Ectodermal cell (in vitro differentiated cells): ENCODE measurements at regions not wholly inside any gene's neighbourhood (a gene's known extent, or its start where the extent isn't known, plus 50 kb on each side); places are given as distances from the start of the nearest gene placed in this dataset.

ENCODE experiments used
- H3K27ac ChIP-seq: 2 replicates; pipeline ENCODE4 v1.7.0; 2013; ENCODE audit warnings: mild to moderate bottlenecking, low read depth, low read length; ENCODE audit not compliant: insufficient read depth, poor library complexity, severe bottlenecking
- H3K27me3 ChIP-seq: 2 replicates; pipeline ENCODE4 v1.7.0; 2013; ENCODE audit warnings: mild to moderate bottlenecking, low read length; ENCODE audit not compliant: insufficient read depth, control insufficient read depth, poor library complexity, severe bottlenecking
- H3K36me3 ChIP-seq: one replicate; pipeline ENCODE4 v1.7.0; 2013; ENCODE audit warnings: low read length; ENCODE audit not compliant: control insufficient read depth, insufficient read depth
- H3K4me1 ChIP-seq: one replicate; pipeline ENCODE4 v1.7.0; 2013; ENCODE audit warnings: low read length; ENCODE audit not compliant: control insufficient read depth, insufficient read depth
- H3K4me3 ChIP-seq: 2 replicates; pipeline ENCODE4 v1.7.0; 2013; ENCODE audit warnings: low read depth, low read length, control low read depth; ENCODE audit not compliant: insufficient read depth
- H3K9me3 ChIP-seq: 2 replicates; pipeline ENCODE4 v1.7.0; 2013; ENCODE audit warnings: mild to moderate bottlenecking, low read length, moderate library complexity; ENCODE audit not compliant: control insufficient read depth
- WGBS, 2 experiments: methylation state at CpG; one replicate each; pipeline ENCODE4 v1.1.7; 2013; ENCODE audit warnings: missing lambda C conversion rate in 2 of 2; 5-methylcytosine and 5-hydroxymethylcytosine counted together

DNA sequence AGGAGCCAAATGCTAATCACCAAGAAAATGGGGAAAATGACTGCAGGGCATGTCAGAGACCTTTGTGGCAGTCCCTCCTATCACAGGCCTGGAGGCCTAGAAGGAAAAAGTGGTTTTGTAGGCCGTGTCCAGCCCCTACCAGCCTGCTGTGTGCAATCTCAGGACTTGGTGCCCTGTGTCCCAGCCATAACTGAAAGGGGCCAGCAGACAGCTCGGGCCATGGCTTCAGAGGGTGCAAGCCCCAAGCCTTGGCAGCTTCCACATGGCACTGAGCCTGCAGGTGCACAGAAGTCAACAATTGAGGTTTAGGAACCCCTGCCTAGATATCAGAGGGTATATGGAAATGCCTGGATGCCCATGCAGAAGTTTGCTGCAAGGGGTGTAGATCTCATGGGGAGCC is 391.2 kb upstream of the FSIP2 start:
- no peak overlapping the region for H3K27ac ChIP-seq
- H3K36me3 ChIP-seq: no peaks in the 10 kb centered on the region
- no peaks in the 10 kb centered on the region for H3K27me3 ChIP-seq
- H3K4me1 ChIP-seq: no peaks in the 10 kb centered on the region
- H3K4me3 ChIP-seq: no peak overlapping the region
- 91 to 92% methylated on average over 2 of the region's 2 CpGs for WGBS, 2 experiments
- H3K9me3 ChIP-seq: no peaks in the 10 kb centered on the region

DNA sequence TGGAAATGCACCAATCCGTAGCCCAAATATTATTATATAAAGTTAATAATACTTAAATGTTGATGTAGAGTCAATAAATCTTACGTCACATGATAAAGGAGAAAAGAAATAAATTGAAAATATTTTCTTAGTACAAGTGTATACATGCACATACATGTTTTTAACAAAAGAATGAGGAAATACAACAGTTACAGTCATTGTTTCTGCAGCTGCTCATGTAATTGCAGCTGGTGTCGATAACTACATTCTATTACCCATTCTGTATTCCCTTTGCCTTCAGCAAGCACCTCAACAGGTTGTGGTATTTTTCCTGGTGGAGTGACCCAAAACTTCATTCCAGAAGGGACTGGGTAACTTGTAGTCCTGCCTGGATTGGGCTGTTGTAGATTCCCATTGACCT is 377.8 kb upstream of the FSIP2 start:
- H3K4me3 ChIP-seq: no peak overlapping the region
- H3K27me3 ChIP-seq: no peaks in the 10 kb centered on the region

DNA sequence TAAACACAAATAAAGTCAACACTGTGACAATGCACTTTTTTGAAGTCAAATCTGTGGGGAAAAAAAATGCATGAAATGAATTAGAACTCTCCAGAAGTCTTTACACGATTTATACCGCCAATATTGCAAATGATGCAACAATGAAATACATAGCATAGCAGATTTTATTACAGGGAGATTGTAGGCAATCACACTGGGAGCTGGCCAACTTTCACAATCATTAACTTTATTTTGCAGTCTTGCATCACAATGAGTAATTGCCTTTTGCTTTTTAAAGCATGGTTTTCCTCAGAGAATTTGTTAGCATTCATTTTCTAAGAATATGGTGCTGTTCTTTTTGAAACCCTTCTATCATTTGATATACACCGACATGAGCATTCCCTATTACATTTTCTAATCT is 366.4 kb upstream of the FSIP2 start:
- Histone ChIP-seq H3K27ac (no peak overlapping the region), H3K36me3 (no peaks in the 10 kb centered on the region), H3K9me3 (no peaks in the 10 kb centered on the region), H3K4me1 (no peaks in the 10 kb centered on the region), H3K27me3 (no peaks in the 10 kb centered on the region), H3K4me3 (no peak overlapping the region)
- 95 to 100% methylated on average over 1 to 2 of the region's 3 CpGs for WGBS, 2 experiments

More for the DNA sequence above, 377.8 kb upstream of the FSIP2 start:
- Histone ChIP-seq H3K9me3 (no peaks in the 10 kb centered on the region), H3K27ac (no peak overlapping the region), H3K4me1 (no peaks in the 10 kb centered on the region), H3K36me3 (no peaks in the 10 kb centered on the region)
- WGBS, 2 experiments: 83 to 95% methylated on average over 1 of the region's 3 CpGs

DNA sequence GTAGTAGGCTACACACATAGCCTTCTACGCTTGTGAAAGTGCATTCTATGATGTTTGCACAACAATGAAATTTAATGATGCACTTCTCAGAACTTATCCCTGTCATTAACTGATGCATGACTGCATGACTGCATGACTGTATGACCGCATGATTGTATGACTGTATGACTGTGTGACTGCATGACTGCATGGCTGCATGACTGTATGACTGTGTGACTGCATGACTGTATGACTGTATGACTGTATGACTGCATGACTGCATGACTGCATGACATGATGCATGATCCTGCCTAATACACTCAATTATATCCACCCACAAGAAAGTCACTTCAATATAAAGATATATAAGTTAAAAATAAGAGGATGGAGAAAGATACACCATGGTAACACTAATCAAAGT is 365.4 kb upstream of the FSIP2 start:
- H3K4me1 ChIP-seq: no peaks in the 10 kb centered on the region
- WGBS, 2 experiments: 96 to 97% methylated on average over 2 of the region's 2 CpGs
- H3K9me3 ChIP-seq: no peaks in the 10 kb centered on the region
- no peak overlapping the region for H3K27ac ChIP-seq
- H3K36me3 ChIP-seq: no peaks in the 10 kb centered on the region
- no peak overlapping the region for H3K4me3 ChIP-seq
- no peaks in the 10 kb centered on the region for H3K27me3 ChIP-seq

DNA sequence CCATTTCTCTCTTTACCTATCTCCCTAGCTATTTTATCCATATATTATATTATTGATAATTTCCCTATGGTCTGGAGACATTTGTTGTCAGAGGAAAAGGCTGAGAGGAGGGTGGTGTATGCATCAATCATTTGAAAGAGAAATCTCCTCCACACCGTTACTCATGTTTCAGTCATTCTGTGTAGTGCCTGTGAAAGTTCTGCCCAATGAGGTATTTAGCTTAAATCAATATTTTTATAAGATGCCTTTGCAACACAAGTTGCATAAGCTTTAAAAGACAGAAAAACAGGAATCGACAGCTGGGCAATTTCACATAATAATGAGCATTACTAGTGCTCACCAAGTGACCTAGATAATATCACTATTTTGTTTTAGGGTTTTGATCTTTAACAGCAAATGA is 363.7 kb upstream of the FSIP2 start:
- Histone ChIP-seq H3K36me3 (no peaks in the 10 kb centered on the region), H3K4me3 (no peak overlapping the region), H3K9me3 (no peaks in the 10 kb centered on the region), H3K4me1 (no peaks in the 10 kb centered on the region), H3K27me3 (no peaks in the 10 kb centered on the region), H3K27ac (no peak overlapping the region)
- 94% methylated on average over 2 of the region's 2 CpGs; no CpG with 5 or more reads in 1 of the 2 experiments for WGBS, 2 experiments

DNA sequence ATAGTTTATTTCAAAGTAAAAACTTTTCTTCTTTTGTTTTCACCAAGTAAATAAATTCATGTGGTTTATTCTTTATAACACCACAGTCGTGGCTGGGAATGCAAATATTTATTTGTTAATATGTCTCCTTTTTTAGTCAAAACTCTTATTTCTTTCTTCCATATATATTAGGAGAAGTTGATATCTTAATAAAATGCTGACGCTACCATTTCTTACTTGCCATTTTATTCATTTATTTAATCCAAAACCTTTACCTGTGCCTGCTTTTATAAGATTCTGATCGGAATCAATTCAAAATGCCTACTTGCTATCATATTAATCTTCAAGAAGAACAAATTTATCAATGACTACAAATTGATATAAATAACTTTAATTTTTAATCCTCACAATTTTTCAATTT is 362.9 kb upstream of the FSIP2 start:
- WGBS, 2 experiments: 100% methylated on average over 1 to 2 of the region's 3 CpGs
- Histone ChIP-seq H3K9me3 (no peaks in the 10 kb centered on the region), H3K36me3 (no peaks in the 10 kb centered on the region), H3K4me3 (no peak overlapping the region), H3K27me3 (no peaks in the 10 kb centered on the region), H3K4me1 (no peaks in the 10 kb centered on the region), H3K27ac (no peak overlapping the region)

DNA sequence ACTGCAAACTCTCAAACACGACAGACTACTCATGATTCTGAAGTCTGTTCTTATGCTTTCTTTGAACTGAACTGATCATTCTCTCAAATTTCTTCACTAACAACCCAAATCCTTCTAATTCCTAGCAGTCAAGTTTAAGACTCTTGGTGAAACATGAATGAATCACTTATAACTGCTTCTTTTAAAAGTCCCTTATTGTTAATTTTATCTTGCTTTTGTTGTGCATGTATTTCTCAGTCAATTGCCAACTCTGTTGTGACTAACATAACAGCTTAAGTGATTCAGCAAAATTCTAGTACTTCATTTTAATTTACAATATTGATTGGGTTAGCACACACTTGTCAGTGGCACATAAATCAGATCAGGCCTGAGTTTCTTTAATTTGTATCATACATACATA is 357.0 kb upstream of the FSIP2 start:
- H3K4me1 ChIP-seq: no peaks in the 10 kb centered on the region
- no peaks in the 10 kb centered on the region for H3K27me3 ChIP-seq
- no peaks in the 10 kb centered on the region for H3K36me3 ChIP-seq
- no peaks in the 10 kb centered on the region for H3K9me3 ChIP-seq
- H3K4me3 ChIP-seq: no peak overlapping the region
- no peak overlapping the region for H3K27ac ChIP-seq
- 91 to 93% methylated on average over 1 of the region's 1 CpG for WGBS, 2 experiments

DNA sequence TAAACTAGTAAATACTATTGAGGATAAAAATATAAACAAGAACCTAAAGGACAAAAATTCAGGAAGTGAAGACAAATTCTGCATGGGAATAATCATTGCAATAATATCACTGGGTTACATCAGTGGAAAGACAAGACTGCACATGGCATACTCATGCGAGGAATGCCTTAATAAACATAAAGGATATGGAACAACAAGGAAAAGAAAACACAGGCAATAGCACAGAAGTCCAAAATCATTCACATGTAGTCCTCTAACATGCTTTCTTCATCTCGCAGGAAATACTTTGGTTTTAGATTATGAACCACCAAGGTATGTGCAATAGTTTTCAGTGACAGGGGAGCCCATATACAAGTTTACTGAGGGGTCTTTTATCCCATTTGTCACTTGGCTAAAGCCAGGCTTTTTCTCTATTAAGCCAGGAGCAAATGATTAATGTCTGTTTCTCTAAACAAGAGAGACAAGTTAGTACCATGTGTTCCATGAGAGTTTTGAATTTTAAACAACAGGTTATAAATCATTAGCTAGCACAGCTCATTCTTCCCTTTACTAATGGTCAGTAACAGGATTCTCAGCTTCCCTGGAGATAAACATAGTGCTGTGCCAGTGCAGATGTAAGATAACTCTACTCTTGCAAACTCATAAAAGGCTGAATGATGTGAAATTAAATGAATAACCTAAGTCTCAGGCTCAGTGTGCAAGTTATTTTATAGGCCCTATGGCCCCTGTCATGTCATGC is 353.6 kb upstream of the FSIP2 start:
- Histone ChIP-seq H3K36me3 (no peaks in the 10 kb centered on the region), H3K9me3 (no peaks in the 10 kb centered on the region), H3K4me3 (no peak overlapping the region), H3K4me1 (no peaks in the 10 kb centered on the region), H3K27ac (no peak overlapping the region), H3K27me3 (no peaks in the 10 kb centered on the region)
- WGBS, 2 experiments: 89 to 93% methylated on average over 1 to 2 of the region's 2 CpGs

DNA sequence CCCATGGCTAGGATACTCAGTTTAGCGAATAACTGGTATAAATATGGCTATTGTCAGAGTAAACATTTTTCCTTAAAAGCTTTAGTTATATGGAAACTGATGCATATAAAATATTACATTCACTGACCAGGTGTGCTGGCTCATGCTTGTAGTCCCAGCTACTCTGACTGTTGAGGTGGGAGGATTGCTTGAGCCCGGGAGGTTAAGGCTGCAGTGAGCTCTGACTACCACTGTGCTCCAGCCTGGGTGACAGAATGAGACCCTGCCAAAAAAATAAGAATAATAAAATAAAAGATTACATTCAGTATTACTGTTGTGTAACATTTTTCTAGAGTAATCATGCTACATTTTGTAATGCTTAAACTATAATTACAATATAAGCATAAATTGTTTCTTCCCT is 350.4 kb upstream of the FSIP2 start:
- Histone ChIP-seq H3K4me1 (no peaks in the 10 kb centered on the region), H3K27ac (no peak overlapping the region), H3K4me3 (no peak overlapping the region), H3K36me3 (no peaks in the 10 kb centered on the region), H3K9me3 (no peaks in the 10 kb centered on the region), H3K27me3 (no peaks in the 10 kb centered on the region)
- WGBS, 2 experiments: 17 to 50% methylated on average over 1 of the region's 2 CpGs

DNA sequence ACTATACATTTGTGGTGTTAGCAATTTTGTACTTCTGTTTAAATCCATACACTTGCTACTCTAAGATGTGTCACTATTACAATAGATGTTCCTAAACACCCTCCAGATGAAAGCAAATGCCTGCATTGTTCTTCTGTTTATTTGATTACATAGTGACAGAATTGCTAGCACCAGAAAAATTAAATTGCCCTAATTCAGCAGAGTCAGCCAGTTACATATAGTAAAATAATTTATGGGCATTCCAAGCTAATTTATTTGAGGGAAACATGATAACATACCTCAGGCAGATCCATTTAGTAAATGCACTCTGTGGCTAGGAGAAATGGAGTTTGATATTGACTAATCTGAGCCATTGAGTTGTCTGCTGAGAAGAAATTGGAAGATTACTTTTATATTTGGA is 347.1 kb upstream of the FSIP2 start:
- H3K9me3 ChIP-seq: no peaks in the 10 kb centered on the region
- H3K27ac ChIP-seq: no peak overlapping the region
- H3K4me3 ChIP-seq: no peak overlapping the region
- H3K27me3 ChIP-seq: no peaks in the 10 kb centered on the region
- H3K4me1 ChIP-seq: no peaks in the 10 kb centered on the region
- H3K36me3 ChIP-seq: no peaks in the 10 kb centered on the region

DNA sequence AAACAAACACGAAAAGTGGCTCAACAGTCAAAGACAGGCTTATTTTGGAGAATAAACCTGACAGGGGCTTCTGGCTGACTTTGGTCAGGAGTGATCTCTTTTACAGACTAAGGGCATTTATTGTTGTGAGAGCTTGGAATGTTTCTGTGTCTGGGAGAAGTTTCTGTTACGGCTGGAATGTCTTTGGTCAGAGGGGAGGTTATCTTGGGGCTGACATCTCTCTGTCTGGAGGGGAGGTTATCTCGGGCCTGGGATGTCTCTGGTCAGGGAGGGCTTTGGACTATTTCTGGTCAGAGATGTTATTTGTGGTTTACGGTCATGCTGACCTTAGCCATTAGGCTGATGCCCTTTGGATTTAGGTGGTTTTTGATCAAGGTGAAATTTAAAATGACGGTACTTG is 345.5 kb upstream of the FSIP2 start:
- no peaks in the 10 kb centered on the region for H3K27me3 ChIP-seq
- WGBS, 2 experiments: 89 to 90% methylated on average over 5 of the region's 5 CpGs
- H3K4me3 ChIP-seq: no peak overlapping the region
- H3K4me1 ChIP-seq: no peaks in the 10 kb centered on the region
- H3K9me3 ChIP-seq: no peaks in the 10 kb centered on the region
- no peak overlapping the region for H3K27ac ChIP-seq
- H3K36me3 ChIP-seq: no peaks in the 10 kb centered on the region
